Hematopoietic multipotent progenitor cell (in vitro differentiated cells): ENCODE measurements at regions not wholly inside any gene's neighbourhood (a gene's known extent, or its start where the extent isn't known, plus 50 kb on each side); places are given as distances from the start of the nearest gene placed in this dataset.

ENCODE experiments used
- DNase-seq, 3 donors: peaks; one replicate each; pipeline ENCODE4 v3.0.0-alpha.2; 2011 to 2015; ENCODE audit warnings: low read depth in 2 of 3, low spot score in 2 of 3

GRCh38 chr1:70874063-70874462 is 173.6 kb downstream of the PTGER3 start:
- DNase-seq = peak in 2 of 3 donors; percentile 7 to 48

- DNase-seq = no peak
Measured at GRCh38 chr1:70874818-70875217, 172.8 kb downstream of the PTGER3 start.

- no peak for DNase-seq
Measured at GRCh38 chr1:70877343-70877742, 170.3 kb downstream of the PTGER3 start.

DNA sequence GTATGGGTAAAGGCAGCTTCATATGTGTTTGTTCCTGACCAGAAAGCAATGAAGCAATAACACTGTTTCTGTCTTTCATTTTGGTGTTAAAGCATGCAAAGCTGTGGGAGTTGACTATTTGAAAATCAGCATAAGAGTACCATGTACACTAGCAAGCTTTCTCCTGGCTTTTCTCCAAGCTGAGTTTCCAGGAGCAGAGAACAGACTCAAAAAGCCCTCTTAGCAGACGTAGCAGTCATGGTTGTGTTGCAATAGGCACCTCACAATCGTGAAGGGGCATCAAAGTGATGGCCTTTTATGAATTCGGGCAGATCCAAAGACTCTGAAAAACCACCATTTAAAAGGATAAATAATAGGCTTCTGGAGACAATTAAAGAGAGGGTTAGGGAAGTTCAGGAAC is 159.7 kb downstream of the PTGER3 start:
- DNase-seq = no peak

DNA sequence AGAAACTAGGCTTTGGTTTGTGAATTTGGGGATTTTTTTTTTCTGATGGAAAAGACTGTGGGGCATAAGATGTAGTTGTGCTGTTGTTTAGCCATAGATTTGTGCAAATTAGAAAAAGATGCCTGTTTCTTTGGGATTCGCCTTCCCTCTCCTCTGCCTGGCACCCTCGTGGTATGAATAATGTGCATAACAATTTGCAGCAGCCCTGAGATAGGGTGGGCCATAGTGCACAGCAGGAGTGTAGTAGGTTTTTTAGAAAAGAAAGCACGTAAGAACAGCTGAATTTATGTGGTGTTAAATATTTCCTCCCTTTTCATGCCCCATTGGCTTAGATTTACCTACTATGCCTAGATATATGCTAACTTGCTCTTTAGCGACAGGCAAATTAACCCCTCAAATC is 158.9 kb downstream of the PTGER3 start:
- DNase-seq = no peak

- no peak for DNase-seq
Measured at GRCh38 chr1:70890408-70890807, 157.2 kb downstream of the PTGER3 start.

DNA sequence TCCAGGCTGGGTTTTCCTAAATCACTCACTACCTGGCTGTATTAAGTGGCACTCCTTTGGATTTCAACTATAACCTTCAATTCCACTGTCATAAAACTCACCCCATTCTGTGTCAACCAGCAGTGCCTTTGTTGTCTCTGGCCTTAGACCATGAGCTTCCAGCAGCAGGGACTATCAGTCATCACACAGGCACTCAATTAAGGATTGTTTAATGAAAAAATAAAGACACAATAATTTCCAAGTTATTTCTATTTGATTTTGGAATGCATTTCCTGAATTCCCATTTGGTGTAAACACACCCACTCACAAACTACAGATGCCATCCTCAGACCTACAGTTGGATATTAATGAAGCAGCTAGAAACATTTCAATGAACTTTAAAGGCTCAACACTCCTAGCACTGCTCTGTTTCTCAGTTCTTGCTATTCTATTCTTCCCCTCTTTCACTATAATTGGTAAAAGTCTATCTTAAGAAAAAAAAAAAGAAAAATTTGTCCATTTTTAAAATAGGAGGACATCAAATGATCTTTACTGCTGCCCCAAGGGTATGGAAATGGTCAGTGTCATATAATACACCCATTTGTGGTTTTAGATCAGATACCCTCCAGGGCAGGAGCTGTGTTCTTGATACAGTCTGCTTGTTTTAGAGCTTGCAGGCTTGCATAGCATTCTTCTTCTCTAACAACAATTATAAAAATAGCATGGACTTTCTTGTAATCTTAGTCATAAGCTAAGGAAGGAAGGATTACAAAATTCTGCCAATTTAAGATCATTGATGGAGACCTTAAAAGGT is 156.4 kb downstream of the PTGER3 start:
- no peak for DNase-seq

- no peak for DNase-seq
Measured at GRCh38 chr1:70892140-70892539, 155.5 kb downstream of the PTGER3 start.

DNA sequence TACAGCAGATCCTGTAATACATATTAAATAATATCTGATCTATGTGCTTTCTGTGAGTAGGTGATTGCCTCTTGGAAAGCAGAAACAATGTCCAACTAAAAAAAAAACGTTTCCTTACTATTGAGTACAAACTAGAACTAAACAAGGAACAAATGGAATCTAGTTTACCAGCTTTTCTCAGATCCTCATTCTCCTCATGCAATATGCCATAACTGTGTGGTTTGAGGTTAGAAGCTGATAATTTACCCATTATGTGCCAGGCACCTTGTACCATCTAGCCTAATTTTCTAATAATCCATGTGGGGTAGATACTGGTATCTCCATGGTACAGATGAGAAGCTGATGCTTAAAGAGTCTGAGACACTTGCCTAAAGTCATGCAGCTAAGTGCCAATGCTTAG is 154.7 kb downstream of the PTGER3 start:
- no peak for DNase-seq

- no peak for DNase-seq
Measured at GRCh38 chr1:70893381-70893780, 154.2 kb downstream of the PTGER3 start.

DNA sequence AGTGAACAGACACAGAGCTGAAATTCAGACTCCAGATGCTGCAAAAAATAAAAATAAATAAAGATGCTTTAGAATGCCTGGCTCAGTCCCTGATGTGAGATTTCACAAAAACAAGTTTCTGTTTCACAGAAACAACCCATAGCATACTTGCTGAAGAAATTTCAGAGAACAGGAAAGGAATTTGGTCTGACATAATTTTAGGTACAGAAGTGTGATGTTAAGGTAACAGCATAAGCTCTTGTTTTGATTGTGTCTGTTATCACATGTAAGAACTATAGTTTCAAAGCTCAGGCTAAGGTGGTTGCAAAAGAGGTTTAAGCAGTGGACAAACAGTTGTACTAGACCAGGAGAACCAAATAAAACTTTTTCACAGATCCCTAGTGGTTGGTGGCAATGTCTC is 152.1 kb downstream of the PTGER3 start:
- DNase-seq = no peak

DNA sequence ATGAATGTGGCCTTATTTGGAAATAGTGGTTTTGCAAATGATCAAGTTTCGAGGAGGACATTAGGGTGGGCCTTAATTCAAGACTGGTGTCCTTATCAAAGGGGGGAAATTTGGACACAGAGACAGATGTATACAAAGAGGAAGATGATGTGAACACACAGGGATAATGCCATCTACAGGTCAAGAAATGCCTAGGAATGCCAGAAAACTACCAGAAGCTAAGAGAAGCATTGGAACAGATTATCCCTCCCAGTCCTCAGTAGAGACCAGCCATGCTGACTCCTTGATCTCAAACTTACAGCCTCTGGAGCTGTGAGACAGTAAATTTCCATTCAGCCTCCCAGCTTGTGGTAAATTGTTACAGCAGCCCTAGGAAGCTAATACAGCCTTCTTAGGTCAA is 151.4 kb downstream of the PTGER3 start:
- peak in 2 of 3 donors; percentile 10 to 29 for DNase-seq

- no peak for DNase-seq
Measured at GRCh38 chr1:70897273-70897672, 150.3 kb downstream of the PTGER3 start.

- no peak for DNase-seq
Measured at GRCh38 chr1:70899735-70900134, 147.9 kb downstream of the PTGER3 start.

- no peak for DNase-seq
Measured at GRCh38 chr1:70902211-70902610, 145.4 kb downstream of the PTGER3 start.

- peak in 2 of 3 donors; percentile 22 to 68 for DNase-seq
Measured at GRCh38 chr1:70906800-70907199, 140.8 kb downstream of the PTGER3 start.

DNA sequence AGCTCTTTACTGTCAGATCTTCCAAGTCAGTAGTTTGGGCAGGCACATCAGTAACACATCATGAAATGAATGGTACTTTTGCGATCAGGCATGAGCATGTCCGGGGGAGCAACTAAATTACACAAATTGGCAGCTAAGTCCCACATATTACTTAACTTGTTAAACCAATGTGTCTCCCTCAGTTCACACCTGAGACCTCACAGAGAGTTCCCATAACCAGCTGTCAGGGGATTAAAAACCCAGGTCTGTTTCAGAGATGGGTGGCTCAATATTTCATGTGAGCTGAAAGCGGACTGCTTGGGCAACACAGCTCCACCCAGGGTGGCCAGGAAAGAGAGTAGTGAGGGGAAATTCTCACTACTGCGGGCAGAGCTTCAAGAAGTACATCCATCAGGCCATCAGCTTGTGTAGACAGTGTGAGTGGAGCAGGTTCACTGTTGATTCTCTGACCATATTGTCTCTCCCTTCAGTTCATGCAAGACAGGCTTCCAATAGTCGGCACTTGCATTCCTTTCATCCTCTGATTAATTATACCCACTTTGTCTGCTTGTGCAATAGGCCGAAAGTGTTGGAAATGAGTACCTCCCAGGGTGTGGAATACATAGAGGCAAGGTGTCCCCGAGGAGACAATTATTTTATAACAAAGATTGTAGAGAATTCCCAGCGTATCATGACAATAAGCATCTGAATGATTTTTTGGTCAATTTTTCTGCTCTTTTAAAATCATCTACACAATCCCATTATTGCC is 139.9 kb downstream of the PTGER3 start:
- DNase-seq = no peak

GRCh38 chr1:70909262-70909822 is 138.3 kb downstream of the PTGER3 start:
- DNase-seq = peak in 2 of 3 donors; percentile 9 to 31

DNA sequence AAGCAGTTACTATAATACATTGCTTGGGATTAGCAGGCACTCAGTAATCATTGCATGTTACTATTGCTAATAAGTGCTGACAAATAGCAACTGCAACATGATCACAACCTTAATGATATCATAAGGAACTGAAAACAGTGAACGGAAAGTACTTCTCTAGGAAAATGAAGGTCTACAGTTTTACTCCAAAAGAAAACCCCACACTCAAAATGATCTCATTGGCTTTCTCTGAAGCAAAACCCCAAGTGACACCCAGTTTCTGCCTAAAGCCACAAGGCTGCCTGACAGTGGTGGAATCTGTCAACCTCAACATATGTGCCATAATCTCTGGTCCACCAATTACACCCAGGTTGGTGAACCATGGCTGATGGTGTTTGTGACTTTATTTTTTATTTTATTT is 137.6 kb downstream of the PTGER3 start:
- no peak for DNase-seq

GRCh38 chr1:70911861-70912260 is 135.8 kb downstream of the PTGER3 start:
- no peak for DNase-seq

DNA sequence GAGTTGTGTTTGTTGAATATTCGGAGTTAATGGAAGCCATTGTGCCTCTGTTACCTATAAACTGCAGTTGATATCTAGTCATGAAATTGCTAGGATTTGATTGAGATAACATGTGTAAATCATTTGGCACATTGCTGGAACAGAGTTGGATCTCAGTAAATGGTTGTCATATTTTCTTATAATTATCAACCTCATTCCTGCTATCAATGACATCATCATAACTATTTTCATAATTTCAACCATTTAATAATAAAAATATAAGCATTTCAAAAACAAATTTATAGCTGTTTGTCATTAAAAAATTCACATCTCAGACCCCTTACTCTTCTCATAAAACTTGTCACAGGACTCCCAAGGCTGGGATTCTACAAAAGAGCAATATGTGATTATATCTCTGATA is 133.4 kb downstream of the PTGER3 start:
- DNase-seq = no peak
